Large intestine (tissue), 3 donors: ENCODE measurements at regions not wholly inside any gene's neighbourhood (a gene's known extent, or its start where the extent isn't known, plus 50 kb on each side); places are given as distances from the start of the nearest gene placed in this dataset.

Source experiments
- DNase-seq, 2 donors: peaks; one replicate each; pipeline versions ENCODE4 v3.0.0 to v3.0.0-alpha.2; 2013
- H3K27ac ChIP-seq: one replicate; pipeline ENCODE4 v1.5.1; 2013; ENCODE audit warnings: low read length
- H3K27me3 ChIP-seq: 2 replicates; pipeline ENCODE4 v1.6.1; 2013; ENCODE audit warnings: low read length; ENCODE audit not compliant: control insufficient read depth, insufficient read depth
- H3K36me3 ChIP-seq: 2 replicates; pipeline ENCODE4 v1.6.1; 2013; ENCODE audit warnings: low read length; ENCODE audit not compliant: control insufficient read depth, insufficient read depth
- H3K4me1 ChIP-seq: one replicate; pipeline ENCODE4 v1.6.1; 2013; ENCODE audit warnings: low read length; ENCODE audit not compliant: control insufficient read depth, insufficient read depth
- H3K4me3 ChIP-seq: one replicate; pipeline ENCODE4 v1.5.1; 2013; ENCODE audit warnings: low read length
- H3K9me3 ChIP-seq: one replicate; pipeline ENCODE4 v1.6.1; 2013; ENCODE audit warnings: mild to moderate bottlenecking, low read depth, low read length, moderate library complexity; ENCODE audit not compliant: control insufficient read depth
- WGBS: methylation state at CpG from one replicate; pipeline ENCODE4 v1.1.5; 2013; ENCODE audit warnings: low lambda C conversion rate; ENCODE audit not compliant: insufficient coverage; 5-methylcytosine and 5-hydroxymethylcytosine counted together

DNA sequence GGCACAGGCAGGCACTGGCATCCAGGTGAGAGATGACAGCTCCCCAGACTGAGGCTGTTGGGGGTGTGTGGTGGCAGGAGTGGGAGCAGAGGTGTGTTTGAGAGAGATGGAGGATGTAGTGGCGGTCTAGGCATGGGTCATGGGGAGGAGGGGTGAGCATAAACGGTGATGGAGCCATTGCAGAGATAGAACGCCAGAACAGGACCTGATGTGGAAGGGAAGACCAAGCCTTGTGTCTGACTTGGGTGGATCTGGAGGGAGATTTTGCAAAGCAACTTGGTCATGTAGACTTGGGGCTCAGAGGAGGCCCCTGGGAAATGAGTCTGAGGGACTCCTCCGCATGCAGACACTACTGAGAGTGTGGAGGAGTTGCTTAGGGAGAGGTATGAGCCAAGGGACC, 50.0 kb upstream of the CLDN5 start:
- Histone ChIP-seq H3K27ac (no peak overlapping the region), H3K27me3 (no peaks in the 10 kb centered on the region), H3K4me1 (no peaks in the 10 kb centered on the region), H3K4me3 (no peak overlapping the region), H3K36me3 (no peaks in the 10 kb centered on the region), H3K9me3 (no peaks in the 10 kb centered on the region)
- no peak for DNase-seq
- WGBS: 100% methylated on average over 2 of the region's 4 CpGs

DNA sequence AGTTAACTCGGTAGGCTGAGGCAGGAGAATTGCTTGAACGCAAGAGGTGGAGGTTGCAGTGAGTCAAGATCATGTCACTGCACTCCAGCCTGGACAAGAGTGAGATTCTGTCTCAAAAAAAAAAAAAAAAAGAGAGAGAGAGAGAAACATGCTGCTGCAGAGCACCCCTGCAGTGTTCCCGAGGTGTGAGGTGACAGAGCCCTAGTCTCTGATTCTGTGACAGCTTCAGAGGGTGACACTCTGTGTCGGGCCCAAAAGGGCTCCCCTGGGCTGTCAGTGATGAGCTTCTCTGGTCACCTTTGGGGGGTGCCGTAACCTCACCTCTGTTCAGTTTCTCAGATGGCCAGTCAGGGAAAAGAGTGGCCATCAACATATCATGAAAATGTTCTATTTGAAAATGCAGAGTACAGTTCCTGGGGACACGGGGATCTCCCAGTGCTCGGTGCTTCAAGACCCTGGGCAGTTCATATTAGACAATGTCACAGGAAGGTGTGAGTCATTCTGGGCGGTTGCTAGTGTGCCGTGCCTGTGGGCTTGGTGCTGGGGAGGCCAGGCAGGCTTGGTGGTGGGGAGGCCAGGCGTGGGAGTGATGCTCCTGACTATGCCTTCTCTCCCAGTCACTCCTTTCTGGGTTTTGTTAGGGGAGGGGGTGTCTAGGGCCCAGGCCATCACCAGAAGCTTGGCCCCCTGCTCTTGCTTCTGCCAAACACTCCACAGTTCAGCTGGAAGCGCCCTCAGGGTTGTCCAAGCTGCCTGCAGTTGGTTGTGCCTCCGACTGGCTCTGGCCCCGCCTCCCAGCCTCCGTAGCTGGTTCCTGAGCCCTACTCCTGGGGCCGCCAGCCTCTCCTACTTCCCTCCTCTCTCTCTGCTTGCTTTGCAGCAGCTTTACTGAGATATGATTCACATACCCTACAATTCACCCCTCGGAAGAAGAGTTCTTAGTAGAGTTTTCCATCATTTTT, 52.5 kb upstream of the CLDN5 start:
- no peak for DNase-seq
- H3K27ac ChIP-seq: no peak overlapping the region
- H3K27me3 ChIP-seq: no peaks in the 10 kb centered on the region
- H3K4me3 ChIP-seq: no peak overlapping the region
- no peaks in the 10 kb centered on the region for H3K4me1 ChIP-seq
- H3K9me3 ChIP-seq: no peaks in the 10 kb centered on the region
- WGBS: no CpG with 5 or more reads among the region's 16 CpGs
- H3K36me3 ChIP-seq: no peaks in the 10 kb centered on the region

- H3K36me3 ChIP-seq: no peaks in the 10 kb centered on the region
- WGBS: no CpG with 5 or more reads among the region's 10 CpGs
- no peaks in the 10 kb centered on the region for H3K4me1 ChIP-seq
- H3K4me3 ChIP-seq: no peak overlapping the region
- no peak for DNase-seq
- H3K27ac ChIP-seq: no peak overlapping the region
- no peaks in the 10 kb centered on the region for H3K9me3 ChIP-seq
- H3K27me3 ChIP-seq: no peaks in the 10 kb centered on the region
Observed at GRCh38 chr22:19577422-19577966, 53.3 kb upstream of the CLDN5 start.

DNA sequence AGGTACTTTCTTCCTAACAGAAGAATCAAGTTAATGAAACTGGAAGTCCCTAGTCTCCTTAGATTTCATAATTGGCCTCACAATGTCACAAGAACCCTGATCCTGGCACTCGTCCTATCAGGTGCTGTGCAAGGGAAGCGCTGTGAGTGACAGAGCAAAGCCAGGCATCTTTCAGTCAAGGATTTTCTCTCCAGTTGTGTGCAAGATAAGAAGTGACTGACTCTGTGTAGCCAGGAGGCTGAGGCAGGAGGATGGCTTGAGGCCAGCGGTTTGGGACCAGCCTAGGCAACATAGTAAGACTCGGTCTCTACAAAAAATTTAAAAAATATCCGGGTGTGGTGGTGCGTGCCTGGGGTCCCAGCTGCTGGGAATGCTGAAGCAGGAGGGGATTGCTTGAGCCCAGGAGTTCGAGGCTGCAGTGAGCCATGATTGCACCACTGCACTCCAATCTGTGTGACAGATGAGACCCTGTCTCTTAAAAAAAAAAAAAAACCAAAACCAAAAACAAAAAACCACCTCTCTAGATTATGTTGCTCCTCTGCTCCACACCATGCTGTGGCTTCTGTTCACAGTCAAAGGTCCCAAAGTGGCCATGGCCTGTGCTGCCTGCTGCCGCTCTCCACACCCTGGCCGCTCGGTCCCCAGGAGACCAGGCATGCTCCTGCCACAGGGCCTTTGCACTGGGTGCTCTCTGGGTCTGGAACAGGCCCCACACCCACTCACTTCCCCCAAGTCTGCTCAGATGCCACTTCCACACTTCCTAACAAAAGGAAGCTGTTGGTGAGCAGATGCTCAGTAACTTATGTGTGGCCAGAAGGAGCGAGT, 54.2 kb upstream of the CLDN5 start:
- DNase-seq: no peak
- H3K4me1 ChIP-seq: no peaks in the 10 kb centered on the region
- no peaks in the 10 kb centered on the region for H3K9me3 ChIP-seq
- no CpG with 5 or more reads among the region's 11 CpGs for WGBS
- H3K4me3 ChIP-seq: no peak overlapping the region
- no peaks in the 10 kb centered on the region for H3K27me3 ChIP-seq
- no peaks in the 10 kb centered on the region for H3K36me3 ChIP-seq
- no peak overlapping the region for H3K27ac ChIP-seq

- Histone ChIP-seq H3K27ac (no peak overlapping the region), H3K4me1 (no peaks in the 10 kb centered on the region), H3K27me3 (no peaks in the 10 kb centered on the region), H3K9me3 (no peaks in the 10 kb centered on the region), H3K36me3 (no peaks in the 10 kb centered on the region), H3K4me3 (no peak overlapping the region)
- no CpG with 5 or more reads among the region's 4 CpGs for WGBS
- DNase-seq: no peak
Observed at GRCh38 chr22:19579115-19579811, 55.1 kb upstream of the CLDN5 start.

DNA sequence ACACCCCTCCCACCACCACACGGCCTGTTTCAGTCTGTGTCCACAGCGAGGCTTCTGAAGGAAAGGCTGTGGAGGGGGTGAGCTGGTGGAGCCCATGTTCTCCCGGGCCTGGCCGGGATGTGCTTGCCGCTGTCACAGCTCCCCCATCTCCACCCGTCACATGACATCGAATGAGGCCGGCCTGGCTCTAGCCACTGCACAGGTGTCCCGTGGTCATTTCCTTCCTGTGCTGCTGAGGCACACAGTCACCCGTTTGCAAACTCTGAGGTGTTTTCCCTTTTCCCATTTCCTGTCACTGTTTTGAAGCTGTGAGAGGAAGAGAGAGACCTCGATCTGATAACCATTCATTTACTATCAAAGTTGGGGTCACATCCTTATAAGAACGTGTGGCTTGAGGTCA, 55.7 kb upstream of the CLDN5 start:
- DNase-seq: peak in 1 of 2 donors; percentile 14
- Histone ChIP-seq H3K36me3 (no peaks in the 10 kb centered on the region), H3K9me3 (no peaks in the 10 kb centered on the region), H3K27me3 (no peaks in the 10 kb centered on the region), H3K4me1 (no peaks in the 10 kb centered on the region), H3K4me3 (no peak overlapping the region), H3K27ac (no peak overlapping the region)
- WGBS: no CpG with 5 or more reads among the region's 12 CpGs

GRCh38 chr22:19580291-19580890, 56.2 kb upstream of the CLDN5 start:
- Histone ChIP-seq H3K27me3 (no peaks in the 10 kb centered on the region), H3K4me1 (no peaks in the 10 kb centered on the region), H3K36me3 (no peaks in the 10 kb centered on the region), H3K4me3 (no peak overlapping the region), H3K27ac (no peak overlapping the region), H3K9me3 (no peaks in the 10 kb centered on the region)
- 80% methylated on average over 2 of the region's 5 CpGs for WGBS
- DNase-seq: no peak

GRCh38 chr22:19582033-19582693, 58.0 kb upstream of the CLDN5 start:
- Histone ChIP-seq H3K27me3 (no peaks in the 10 kb centered on the region), H3K27ac (no peak overlapping the region), H3K36me3 (no peaks in the 10 kb centered on the region), H3K9me3 (no peaks in the 10 kb centered on the region), H3K4me3 (no peak overlapping the region), H3K4me1 (no peaks in the 10 kb centered on the region)
- WGBS: 68% methylated on average over 7 of the region's 17 CpGs
- DNase-seq: no peak

DNA sequence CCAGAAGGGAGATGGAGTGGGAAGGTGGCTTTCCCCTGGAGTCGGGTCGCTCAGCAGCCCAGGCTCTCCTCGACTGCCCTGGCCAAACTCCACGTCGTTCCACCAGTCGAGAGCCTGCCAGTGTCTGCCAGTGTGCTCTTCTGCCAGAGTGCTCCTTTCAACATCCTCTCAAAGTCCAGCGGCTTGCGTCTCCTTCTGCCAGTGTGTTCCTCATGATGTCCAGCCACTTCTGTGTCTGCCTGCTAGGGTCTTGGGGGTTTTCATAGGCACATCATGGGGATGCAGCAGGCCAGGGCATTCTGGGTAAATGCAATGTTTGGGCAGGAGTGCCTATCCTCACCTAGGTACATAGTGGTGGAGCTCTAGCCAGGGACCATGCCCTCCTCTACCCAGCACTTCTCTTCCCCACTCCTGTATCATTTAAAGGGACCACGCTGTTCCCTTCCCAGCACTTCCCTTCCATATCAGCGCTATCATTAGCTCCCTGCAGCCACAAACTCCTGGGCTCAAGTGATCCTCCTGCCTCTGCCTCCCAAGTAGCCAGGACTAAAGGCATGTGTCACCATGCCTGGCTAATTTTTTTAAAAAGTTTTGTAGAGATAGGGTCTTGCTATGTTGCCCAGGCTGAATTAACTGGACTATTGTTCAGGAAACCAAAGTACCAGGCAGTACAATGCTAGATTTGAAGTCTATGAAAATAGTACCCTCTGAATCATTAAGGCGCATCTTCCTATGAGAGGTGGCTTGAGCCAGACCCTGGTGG, 62.9 kb upstream of the CLDN5 start:
- Histone ChIP-seq H3K4me1 (no peaks in the 10 kb centered on the region), H3K9me3 (no peaks in the 10 kb centered on the region), H3K27me3 (no peaks in the 10 kb centered on the region), H3K36me3 (no peaks in the 10 kb centered on the region), H3K4me3 (no peak overlapping the region), H3K27ac (no peak overlapping the region)
- no peak for DNase-seq
- no CpG with 5 or more reads among the region's 11 CpGs for WGBS
